ENCODE measurements at regions not wholly inside any gene's neighbourhood (a gene's known extent, or its start where the extent isn't known, plus 50 kb on each side); places are given as distances from the start of the nearest gene placed in this dataset.

- in situ Hi-C loops (cut with MboI; ENCODE audit: low sequenced_read_pairs) = no loop called here
- H2BK120ac ChIP-seq (ENCODE audit: low read depth, low read length) = no peak overlapping the region
- H2BK15ac ChIP-seq (ENCODE audit: low read depth, low read length) = no peak overlapping the region
- no peaks in the 10 kb centered on the region for H3K27me3 ChIP-seq (ENCODE audit: control insufficient read depth, insufficient read depth, low read length)
- no peak overlapping the region for H2BK5ac ChIP-seq (ENCODE audit: low read depth, low read length, poor library complexity, severe bottlenecking)
- TF ChIP-seq CEBPB (IDR thresholded peaks at IDR 0.05; ENCODE audit: low read depth, low read length) (no peak), MXI1 (IDR thresholded peaks at IDR 0.05; ENCODE audit: borderline replicate concordance, low read depth, low read length) (no peak), NFE2L2 (IDR thresholded peaks at IDR 0.05; ENCODE audit: low read depth, low read length) (no peak), SMC3 (IDR thresholded peaks at IDR 0.05; ENCODE audit: low read depth, low read length) (no peak), CTCF (conservative IDR thresholded peaks at IDR 0.05; ENCODE audit: low read depth, low read length) (no peak), BHLHE40 (IDR thresholded peaks at IDR 0.05; ENCODE audit: low read depth, low read length) (no peak), RAD21 (IDR thresholded peaks at IDR 0.05; ENCODE audit: low read length) (no peak), MAFK (IDR thresholded peaks at IDR 0.05; ENCODE audit: low read depth, low read length) (no peak), CHD1 (IDR thresholded peaks at IDR 0.05; ENCODE audit: low read depth, low read length) (no peak), ELK1 (IDR thresholded peaks at IDR 0.05; ENCODE audit: borderline replicate concordance, low read depth, low read length) (no peak), POLR2A (IDR thresholded peaks at IDR 0.05; ENCODE audit: low read depth, low read length) (no peak), FOS (IDR thresholded peaks at IDR 0.05; ENCODE audit: low read depth, low read length) (no peak), RFX5 (IDR thresholded peaks at IDR 0.05; ENCODE audit: low read depth, low read length) (no peak)
- dilution Hi-C loops (cut with HindIII; ENCODE audit: low sequenced_read_pairs, unreplicated experiment) = no loop called here
- no peak overlapping the region for H3K56ac ChIP-seq (ENCODE audit: extremely low read depth, insufficient read depth, low read length)
- intact Hi-C loops (cut with micrococcal nuclease) = no loop called here
- ChIA-PET POLR2A (ENCODE audit: unreplicated experiment) (no interaction called here), CTCF (no interaction called here)
- ATAC-seq (ENCODE audit: low read depth) = no peak
- no peaks in the 10 kb centered on the region for H3K79me1 ChIP-seq (ENCODE audit: low read depth in 1 of 2, low read length in 2 of 2)
- H3K27ac ChIP-seq (ENCODE audit: insufficient read depth, low read length) = no peak overlapping the region
- no peak overlapping the region for H3K23ac ChIP-seq (ENCODE audit: low read depth, low read length)
- no CpG with 5 or more reads among the region's 1 CpG for WGBS, 2 experiments (ENCODE audit: extremely low coverage in 2 of 2, insufficient read length in 1 of 2)
- no peak overlapping the region for H3K4me2 ChIP-seq (ENCODE audit: low read depth, low read length)
- no peak overlapping the region for H4K8ac ChIP-seq (ENCODE audit: low read depth in 2 of 2, low read length in 2 of 2)
- no peaks in the 10 kb centered on the region for H3K4me1 ChIP-seq (ENCODE audit: control insufficient read depth, insufficient read depth, low read length)
- BruUV-seq (replicated peaks) = no TSS peak
- no peaks in the 10 kb centered on the region for H3K9me3 ChIP-seq (ENCODE audit: control insufficient read depth, insufficient read depth, low read length)
- H3K4ac ChIP-seq (ENCODE audit: low read depth, low read length) = no peak overlapping the region
- H3K9me1 ChIP-seq (ENCODE audit: insufficient read depth, low read length) = no peaks in the 10 kb centered on the region
- H3K4me3 ChIP-seq (ENCODE audit: insufficient read depth, low read depth, low read length) = no peak overlapping the region
- H3K18ac ChIP-seq (ENCODE audit: low read depth, low read length) = no peak overlapping the region
- H4K5ac ChIP-seq (ENCODE audit: low read depth, low read length) = no peak overlapping the region
- no peaks in the 10 kb centered on the region for H4K20me1 ChIP-seq (ENCODE audit: insufficient read depth, low read length)
- H3K14ac ChIP-seq (replicated peaks; ENCODE audit: low read depth, low read length) = no peak overlapping the region
- no peak overlapping the region for H3K9ac ChIP-seq (ENCODE audit: low read depth, low read length)
- no peak overlapping the region for H4K91ac ChIP-seq (ENCODE audit: insufficient read depth, low read depth, low read length)
- DNase-seq = peak; percentile 21
- H2AFZ ChIP-seq (replicated peaks; ENCODE audit: low read length, poor library complexity) = no peak overlapping the region
- H2BK20ac ChIP-seq (ENCODE audit: low read depth, low read length) = no peak overlapping the region
- no peaks in the 10 kb centered on the region for H3K36me3 ChIP-seq (ENCODE audit: control insufficient read depth, insufficient read depth, low read length)
- no peak overlapping the region for H2AK5ac ChIP-seq (ENCODE audit: low read depth, low read length)
- H2AK9ac ChIP-seq (replicated peaks; ENCODE audit: low read depth, low read length, poor library complexity) = no peak overlapping the region
Observed at GRCh38 chr14:29348504-29348903, 579.1 kb downstream of the PRKD1 start.

Data from IMR-90 (cell line).